ENCODE measurements at regions not wholly inside any gene's neighbourhood (a gene's known extent, or its start where the extent isn't known, plus 50 kb on each side); places are given as distances from the start of the nearest gene placed in this dataset.

DNA sequence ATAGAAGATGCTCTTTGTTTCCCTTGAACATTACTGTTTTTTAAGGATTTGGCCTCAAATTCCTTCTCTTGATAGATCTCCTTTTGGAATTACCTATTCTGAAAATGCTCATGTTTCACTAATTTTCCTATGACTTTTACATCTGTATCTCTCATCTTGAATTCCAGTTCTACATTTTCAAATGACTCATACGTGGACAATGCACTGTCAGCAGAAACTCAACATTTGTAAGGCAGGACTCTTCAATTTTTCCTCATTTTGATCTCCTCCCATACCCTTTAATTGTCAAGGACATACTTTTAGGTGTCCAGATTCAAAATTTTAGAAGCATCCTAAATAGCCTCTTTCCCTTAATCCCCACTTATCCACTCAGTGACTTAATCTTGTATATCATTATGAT, 341.0 kb upstream of the RASGRP1 start:
- Histone ChIP-seq H3K27me3 (ENCODE audit: control insufficient read depth, insufficient read depth, low read length) (no peaks in the 10 kb centered on the region), H3K36me3 (ENCODE audit: insufficient read depth, low read length) (no peaks in the 10 kb centered on the region), H3K4me3 (ENCODE audit: low read length) (no peak overlapping the region), H3K4me1 (ENCODE audit: control insufficient read depth, insufficient read depth, low read length) (no peaks in the 10 kb centered on the region), H3K9me3 (replicated peaks; ENCODE audit: low read length) (no peaks in the 10 kb centered on the region), H3K9ac (ENCODE audit: low read depth, low read length) (no peak overlapping the region), H3K4me2 (ENCODE audit: low read length) (no peak overlapping the region)

DNA sequence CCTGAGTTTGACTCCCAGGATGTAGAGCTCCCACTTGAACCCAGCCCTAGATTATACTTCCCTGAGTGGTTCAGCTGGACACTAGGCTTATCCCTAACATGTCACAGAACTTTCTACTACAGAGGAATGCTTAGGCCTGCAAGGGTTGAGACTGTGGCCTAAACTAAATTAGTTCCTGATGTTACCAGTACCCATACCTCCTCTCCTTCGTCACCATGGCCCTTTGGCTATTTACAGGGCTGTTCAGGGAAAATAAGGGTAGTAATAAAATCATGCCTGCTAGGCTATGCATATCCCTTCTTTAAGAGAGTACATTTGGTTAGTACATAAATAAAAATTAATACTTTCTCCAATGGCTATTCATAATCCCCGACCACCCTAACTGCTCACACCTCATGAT, 356.4 kb upstream of the RASGRP1 start:
- Histone ChIP-seq H3K9me3 (replicated peaks; ENCODE audit: low read length) (no peaks in the 10 kb centered on the region), H3K4me2 (ENCODE audit: low read length) (no peak overlapping the region), H3K4me3 (ENCODE audit: low read length) (no peak overlapping the region), H3K27me3 (ENCODE audit: control insufficient read depth, insufficient read depth, low read length) (no peaks in the 10 kb centered on the region), H3K36me3 (ENCODE audit: insufficient read depth, low read length) (no peaks in the 10 kb centered on the region), H3K4me1 (ENCODE audit: control insufficient read depth, insufficient read depth, low read length) (no peaks in the 10 kb centered on the region), H3K9ac (ENCODE audit: low read depth, low read length) (no peak overlapping the region)

DNA sequence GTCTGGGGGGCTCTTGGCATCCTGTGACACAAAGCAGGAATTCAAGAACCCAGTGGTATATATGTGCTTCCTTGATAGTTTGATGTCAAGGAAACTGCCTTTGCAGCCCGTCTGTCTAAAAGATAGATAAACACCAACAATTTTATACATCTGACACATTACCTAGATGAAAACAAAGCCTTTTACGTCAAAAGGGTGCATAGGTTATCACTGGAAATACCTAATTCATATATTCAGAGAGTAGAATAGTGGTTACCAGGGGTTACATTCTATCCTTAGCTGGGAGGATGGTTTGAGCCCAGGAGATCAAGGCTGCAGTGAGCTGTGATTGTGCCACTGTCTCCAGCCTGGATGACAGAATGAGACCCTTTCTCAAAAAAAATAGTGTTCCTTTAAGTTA, 356.9 kb upstream of the RASGRP1 start:
- Histone ChIP-seq H3K27me3 (ENCODE audit: control insufficient read depth, insufficient read depth, low read length) (no peaks in the 10 kb centered on the region), H3K4me1 (ENCODE audit: control insufficient read depth, insufficient read depth, low read length) (no peaks in the 10 kb centered on the region), H3K9me3 (replicated peaks; ENCODE audit: low read length) (no peaks in the 10 kb centered on the region), H3K4me2 (ENCODE audit: low read length) (no peak overlapping the region), H3K36me3 (ENCODE audit: insufficient read depth, low read length) (no peaks in the 10 kb centered on the region), H3K4me3 (ENCODE audit: low read length) (no peak overlapping the region), H3K9ac (ENCODE audit: low read depth, low read length) (no peak overlapping the region)

DNA sequence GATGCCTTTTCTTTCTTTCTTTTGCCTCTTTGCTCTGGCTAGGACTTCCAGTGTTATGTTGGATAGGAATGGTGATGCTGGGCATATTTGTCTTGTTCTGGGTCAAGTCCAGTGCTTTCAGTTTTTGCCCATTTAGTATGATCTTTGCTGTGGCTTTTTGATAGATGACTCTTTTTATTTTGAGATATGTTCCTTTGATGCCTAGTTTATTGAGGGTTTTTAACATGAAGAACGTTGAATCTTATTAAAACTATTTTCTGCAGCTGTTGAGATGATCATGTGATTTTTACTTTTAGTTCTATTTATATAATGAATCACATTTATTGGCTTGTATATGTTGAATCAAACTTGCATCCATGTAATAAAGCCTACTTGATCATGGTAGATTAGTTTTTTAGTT, 363.8 kb upstream of the RASGRP1 start:
- no peaks in the 10 kb centered on the region for H3K36me3 ChIP-seq (ENCODE audit: insufficient read depth, low read length)
- no peak overlapping the region for H3K4me2 ChIP-seq (ENCODE audit: low read length)
- H3K27me3 ChIP-seq (ENCODE audit: control insufficient read depth, insufficient read depth, low read length), result no peaks in the 10 kb centered on the region
- H3K9ac ChIP-seq (ENCODE audit: low read depth, low read length), result no peak overlapping the region
- H3K4me1 ChIP-seq (ENCODE audit: control insufficient read depth, insufficient read depth, low read length), result peaks cover 41% of the 10 kb centered on the region
- H3K4me3 ChIP-seq (ENCODE audit: low read length), result no peak overlapping the region
- no peaks in the 10 kb centered on the region for H3K9me3 ChIP-seq (replicated peaks; ENCODE audit: low read length)

DNA sequence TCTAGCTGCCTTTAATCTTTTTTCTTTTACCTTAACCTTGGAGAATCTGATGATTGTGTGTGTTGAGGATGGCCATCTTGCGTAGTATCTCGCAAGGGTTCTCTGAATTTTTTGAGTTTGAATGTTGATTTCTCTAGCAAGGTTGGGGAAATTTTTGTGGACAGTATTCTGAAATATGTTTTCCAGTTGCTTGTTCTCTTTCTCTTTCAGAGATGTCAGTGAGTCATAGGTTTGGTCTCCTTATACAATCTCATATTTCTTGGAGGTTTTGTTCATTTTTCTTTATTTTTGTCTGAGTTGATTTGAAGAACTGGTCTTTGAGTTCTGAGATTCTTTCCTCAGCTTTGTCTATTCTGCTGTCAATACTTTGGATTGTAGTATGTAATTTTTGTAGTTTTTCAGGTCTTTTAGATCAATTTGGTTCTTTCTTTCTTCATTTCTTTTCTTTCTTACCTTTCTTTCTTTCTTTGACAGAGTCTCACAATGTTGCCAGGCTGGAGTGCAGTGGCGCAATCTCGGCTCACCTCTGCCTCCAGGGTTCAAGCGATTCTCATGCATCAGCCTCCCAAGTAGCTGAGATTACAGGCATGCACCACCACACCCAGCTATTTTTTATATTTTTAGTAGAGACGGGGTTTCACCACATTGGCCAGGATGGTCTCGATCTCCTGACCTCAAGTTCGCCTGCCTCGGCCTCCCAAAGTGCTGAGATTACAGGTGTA, 366.4 kb upstream of the RASGRP1 start:
- H3K4me2 ChIP-seq (ENCODE audit: low read length), result peak overlapping the region; percentile 35
- no peaks in the 10 kb centered on the region for H3K27me3 ChIP-seq (ENCODE audit: control insufficient read depth, insufficient read depth, low read length)
- H3K36me3 ChIP-seq (ENCODE audit: insufficient read depth, low read length), result no peaks in the 10 kb centered on the region
- H3K4me1 ChIP-seq (ENCODE audit: control insufficient read depth, insufficient read depth, low read length), result peaks cover 41% of the 10 kb centered on the region
- H3K9ac ChIP-seq (ENCODE audit: low read depth, low read length), result peak overlapping the region; percentile 37
- no peaks in the 10 kb centered on the region for H3K9me3 ChIP-seq (replicated peaks; ENCODE audit: low read length)
- peak overlapping the region; percentile 4 for H3K4me3 ChIP-seq (ENCODE audit: low read length)

DNA sequence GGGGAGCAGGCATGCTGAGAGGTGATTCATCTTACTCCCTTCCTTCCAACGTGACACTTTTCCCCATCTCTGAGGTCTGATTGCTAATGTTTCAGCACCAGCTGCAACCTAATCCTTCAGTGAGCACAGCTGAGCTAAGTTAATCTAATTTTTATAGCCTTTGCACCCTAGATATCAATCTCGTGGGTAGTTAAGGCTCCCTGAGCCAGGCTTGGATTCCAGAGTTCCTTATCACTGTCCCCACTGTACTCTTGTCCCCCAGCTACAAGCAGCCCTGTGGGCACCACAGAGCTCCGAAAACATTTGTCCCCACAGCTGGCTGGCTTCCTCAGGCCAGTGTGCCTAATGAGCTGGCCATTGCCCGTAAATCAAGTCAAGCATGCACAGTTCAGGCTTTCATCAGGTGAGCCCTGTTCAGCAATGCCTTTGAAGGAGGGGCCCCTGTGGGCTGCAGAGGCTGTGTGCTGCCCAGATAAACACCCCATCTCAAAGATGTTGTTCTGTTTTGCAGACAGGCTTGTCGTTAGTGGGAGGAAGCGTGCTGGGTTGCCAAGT, 376.9 kb upstream of the RASGRP1 start:
- Histone ChIP-seq H3K27me3 (ENCODE audit: control insufficient read depth, insufficient read depth, low read length) (no peaks in the 10 kb centered on the region), H3K4me2 (ENCODE audit: low read length) (peak overlapping the region; percentile 28), H3K4me1 (ENCODE audit: control insufficient read depth, insufficient read depth, low read length) (peaks cover 10% of the 10 kb centered on the region), H3K4me3 (ENCODE audit: low read length) (no peak overlapping the region), H3K36me3 (ENCODE audit: insufficient read depth, low read length) (no peaks in the 10 kb centered on the region), H3K9me3 (replicated peaks; ENCODE audit: low read length) (no peaks in the 10 kb centered on the region), H3K9ac (ENCODE audit: low read depth, low read length) (no peak overlapping the region)

DNA sequence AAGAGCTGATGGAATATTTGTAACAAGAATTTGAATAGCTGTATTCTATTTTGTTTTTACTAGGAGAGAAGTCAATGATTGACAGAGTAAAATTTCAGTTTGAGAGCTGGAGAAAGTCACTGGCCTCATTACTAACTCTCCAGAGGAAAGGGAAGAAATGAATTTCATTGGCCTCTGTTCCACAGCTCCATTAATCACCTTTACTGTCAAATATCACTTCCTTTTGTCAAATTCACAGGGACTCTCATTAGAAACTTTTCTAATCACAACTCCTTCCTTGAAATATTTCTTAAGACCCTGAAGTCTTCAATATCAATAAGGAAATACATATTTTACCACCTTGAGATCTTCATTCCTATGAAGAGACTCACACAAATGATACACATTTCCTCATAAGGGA, 379.9 kb upstream of the RASGRP1 start:
- no peak overlapping the region for H3K9ac ChIP-seq (ENCODE audit: low read depth, low read length)
- H3K36me3 ChIP-seq (ENCODE audit: insufficient read depth, low read length), result no peaks in the 10 kb centered on the region
- H3K27me3 ChIP-seq (ENCODE audit: control insufficient read depth, insufficient read depth, low read length), result no peaks in the 10 kb centered on the region
- no peak overlapping the region for H3K4me2 ChIP-seq (ENCODE audit: low read length)
- no peaks in the 10 kb centered on the region for H3K9me3 ChIP-seq (replicated peaks; ENCODE audit: low read length)
- H3K4me3 ChIP-seq (ENCODE audit: low read length), result no peak overlapping the region
- H3K4me1 ChIP-seq (ENCODE audit: control insufficient read depth, insufficient read depth, low read length), result peaks cover 10% of the 10 kb centered on the region

DNA sequence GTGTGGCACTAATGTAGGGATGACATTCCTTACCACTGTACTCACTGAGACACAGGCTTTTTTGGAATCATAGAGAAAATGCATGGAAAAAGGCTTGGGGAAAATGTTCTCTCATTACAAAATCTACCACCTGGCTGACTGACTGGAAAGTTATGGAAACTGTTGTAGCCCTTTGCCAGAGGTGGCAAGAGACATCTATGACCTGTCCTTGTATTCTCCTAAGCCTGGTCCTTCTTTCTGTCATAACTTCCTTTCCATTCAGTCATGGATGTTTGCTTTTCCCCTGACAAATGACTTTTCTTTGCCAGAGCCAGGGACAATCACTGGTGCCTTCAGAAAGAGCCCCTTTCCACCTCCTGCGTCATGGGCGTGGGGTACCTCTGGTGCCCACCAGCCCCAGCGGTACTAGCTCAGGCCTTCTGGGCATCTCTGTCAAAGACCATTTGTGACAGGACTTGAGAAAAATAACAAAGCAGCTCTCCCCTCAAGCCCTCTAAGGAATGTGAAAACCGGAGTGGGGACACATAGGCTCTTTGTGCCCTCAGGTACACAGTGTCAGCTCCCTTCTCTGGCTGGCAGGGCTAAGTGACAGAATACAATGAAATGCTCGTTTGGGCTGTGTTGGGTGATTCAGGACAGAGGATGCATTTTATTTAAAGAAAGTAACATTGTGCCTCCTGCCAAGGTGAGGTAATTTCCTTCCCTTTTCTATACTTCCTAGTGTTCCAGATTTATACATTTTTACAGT, 381.1 kb upstream of the RASGRP1 start:
- Histone ChIP-seq H3K9ac (ENCODE audit: low read depth, low read length) (no peak overlapping the region), H3K36me3 (ENCODE audit: insufficient read depth, low read length) (no peaks in the 10 kb centered on the region), H3K4me3 (ENCODE audit: low read length) (no peak overlapping the region), H3K4me2 (ENCODE audit: low read length) (no peak overlapping the region), H3K27me3 (ENCODE audit: control insufficient read depth, insufficient read depth, low read length) (no peaks in the 10 kb centered on the region), H3K9me3 (replicated peaks; ENCODE audit: low read length) (no peaks in the 10 kb centered on the region), H3K4me1 (ENCODE audit: control insufficient read depth, insufficient read depth, low read length) (peaks cover 10% of the 10 kb centered on the region)

DNA sequence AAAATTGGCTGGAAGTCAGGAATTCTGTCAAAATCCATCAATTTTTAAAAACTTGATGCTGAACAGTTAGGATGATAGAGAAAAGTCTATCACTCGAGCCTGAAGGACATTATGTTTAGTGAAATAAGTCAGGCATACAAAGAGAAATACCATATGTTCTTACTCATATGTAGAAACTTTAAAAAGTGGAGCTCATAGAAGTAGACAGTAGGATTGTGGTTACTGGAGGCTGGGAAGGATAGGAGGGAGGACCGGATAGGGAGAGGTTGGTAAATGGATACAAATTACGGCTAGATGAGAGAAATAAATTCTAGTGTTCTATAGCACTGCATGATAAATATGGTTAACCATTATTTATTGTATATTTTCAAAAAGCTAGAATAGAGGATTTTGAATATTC, 389.5 kb upstream of the RASGRP1 start:
- no peak overlapping the region for H3K9ac ChIP-seq (ENCODE audit: low read depth, low read length)
- no peaks in the 10 kb centered on the region for H3K36me3 ChIP-seq (ENCODE audit: insufficient read depth, low read length)
- no peak overlapping the region for H3K4me3 ChIP-seq (ENCODE audit: low read length)
- H3K9me3 ChIP-seq (replicated peaks; ENCODE audit: low read length), result no peaks in the 10 kb centered on the region
- no peak overlapping the region for H3K4me2 ChIP-seq (ENCODE audit: low read length)
- no peaks in the 10 kb centered on the region for H3K4me1 ChIP-seq (ENCODE audit: control insufficient read depth, insufficient read depth, low read length)
- no peaks in the 10 kb centered on the region for H3K27me3 ChIP-seq (ENCODE audit: control insufficient read depth, insufficient read depth, low read length)

DNA sequence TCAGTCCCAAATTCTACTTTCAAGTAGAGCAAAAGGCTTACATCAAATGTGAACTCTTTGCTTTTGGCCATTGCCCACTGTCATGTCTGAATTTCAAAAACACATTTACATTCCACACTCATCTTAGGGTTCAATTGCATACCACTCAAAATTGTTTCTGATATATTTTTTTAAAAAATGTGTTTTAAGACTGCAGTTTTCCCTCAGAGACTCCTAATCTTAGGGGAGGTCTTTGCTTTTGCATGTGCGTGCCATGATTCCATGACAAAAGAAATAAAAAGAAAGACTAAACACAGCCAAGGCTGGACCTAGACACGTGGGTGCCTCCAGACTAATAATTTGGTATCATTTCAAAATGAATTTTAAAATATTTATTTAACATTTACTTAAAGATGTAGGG, 396.8 kb upstream of the RASGRP1 start:
- Histone ChIP-seq H3K27me3 (ENCODE audit: control insufficient read depth, insufficient read depth, low read length) (no peaks in the 10 kb centered on the region), H3K9me3 (replicated peaks; ENCODE audit: low read length) (no peaks in the 10 kb centered on the region), H3K4me2 (ENCODE audit: low read length) (no peak overlapping the region)

DNA sequence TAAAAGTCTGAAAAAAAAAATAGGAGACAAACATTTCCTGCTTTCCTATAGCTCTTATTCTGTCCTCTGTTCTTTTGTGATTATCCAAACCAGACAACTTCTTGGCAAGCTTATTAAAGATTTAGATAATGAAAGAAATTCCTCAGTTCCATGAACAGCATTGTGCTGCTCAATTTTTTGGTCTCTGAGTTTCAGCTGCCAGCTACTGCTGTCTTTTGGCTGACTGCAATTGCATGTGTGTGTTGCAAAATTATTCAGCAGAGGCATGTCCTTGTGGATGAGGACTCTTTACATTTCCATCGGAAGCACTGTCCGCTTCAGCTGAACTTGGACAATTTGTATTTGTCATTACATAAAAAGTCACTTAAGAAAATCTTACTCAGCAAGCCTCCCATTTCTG, 397.3 kb upstream of the RASGRP1 start:
- no peaks in the 10 kb centered on the region for H3K36me3 ChIP-seq (ENCODE audit: insufficient read depth, low read length)
- H3K4me2 ChIP-seq (ENCODE audit: low read length), result no peak overlapping the region
- no peak overlapping the region for H3K4me3 ChIP-seq (ENCODE audit: low read length)
- H3K9me3 ChIP-seq (replicated peaks; ENCODE audit: low read length), result no peaks in the 10 kb centered on the region
- no peak overlapping the region for H3K9ac ChIP-seq (ENCODE audit: low read depth, low read length)
- H3K27me3 ChIP-seq (ENCODE audit: control insufficient read depth, insufficient read depth, low read length), result no peaks in the 10 kb centered on the region
- no peaks in the 10 kb centered on the region for H3K4me1 ChIP-seq (ENCODE audit: control insufficient read depth, insufficient read depth, low read length)

More for the DNA sequence above, 396.8 kb upstream of the RASGRP1 start:
- Histone ChIP-seq H3K36me3 (ENCODE audit: insufficient read depth, low read length) (no peaks in the 10 kb centered on the region), H3K4me1 (ENCODE audit: control insufficient read depth, insufficient read depth, low read length) (no peaks in the 10 kb centered on the region), H3K9ac (ENCODE audit: low read depth, low read length) (no peak overlapping the region), H3K4me3 (ENCODE audit: low read length) (no peak overlapping the region)

DNA sequence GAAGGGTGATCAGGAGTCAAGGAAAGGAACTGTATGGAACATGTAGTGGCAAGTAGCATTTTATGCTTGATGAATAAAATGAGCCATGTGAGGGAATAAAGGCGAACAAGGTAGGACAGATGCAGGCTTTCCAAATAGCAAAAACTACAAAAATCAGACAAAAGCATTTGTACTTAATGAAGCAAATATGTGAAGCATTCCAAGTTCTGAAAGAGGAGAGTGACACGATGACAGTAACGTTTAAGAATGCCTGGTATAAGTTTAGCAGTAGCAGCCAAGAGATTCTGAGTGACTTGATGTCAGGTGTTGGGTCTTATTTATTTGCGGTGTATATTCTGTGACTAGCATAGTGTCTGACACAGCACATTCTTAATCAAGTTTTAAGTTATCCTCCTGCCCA, 408.2 kb upstream of the RASGRP1 start:
- Histone ChIP-seq H3K9ac (ENCODE audit: low read depth, low read length) (no peak overlapping the region), H3K27me3 (ENCODE audit: control insufficient read depth, insufficient read depth, low read length) (no peaks in the 10 kb centered on the region), H3K4me3 (ENCODE audit: low read length) (no peak overlapping the region), H3K9me3 (replicated peaks; ENCODE audit: low read length) (no peaks in the 10 kb centered on the region), H3K36me3 (ENCODE audit: insufficient read depth, low read length) (no peaks in the 10 kb centered on the region), H3K4me1 (ENCODE audit: control insufficient read depth, insufficient read depth, low read length) (no peaks in the 10 kb centered on the region), H3K4me2 (ENCODE audit: low read length) (no peak overlapping the region)

Measured in skeletal muscle satellite cell (primary cell).